Lung (tissue), 11 donors: ENCODE measurements at regions not wholly inside any gene's neighbourhood (a gene's known extent, or its start where the extent isn't known, plus 50 kb on each side); places are given as distances from the start of the nearest gene placed in this dataset.

Experiments
- ATAC-seq: fragments of 200-7000 bp; cut with Tn5 transposase; one replicate; pipeline ENCODE4 v1.9.1; 2020; ENCODE audit warnings: moderate number of reproducible peaks; ENCODE audit not compliant: insufficient read depth, low FRiP score
- DNase-seq, 3 donors: peaks; one replicate each; pipeline ENCODE4 v3.0.0-alpha.2; 2013 to 2017
- H3K27ac ChIP-seq, 2 donors: one replicate each; pipeline ENCODE4 v1.5.1; 2013; ENCODE audit warnings: mild to moderate bottlenecking in 2 of 2, moderate library complexity in 2 of 2, control low read depth in 1 of 2, inconsistent platforms in 1 of 2, low read depth in 1 of 2, low read length in 1 of 2
- H3K27me3 ChIP-seq, 3 donors: one replicate each; pipeline ENCODE4 v1.5.1; 2013; ENCODE audit warnings: low read length in 2 of 3; ENCODE audit not compliant: control insufficient read depth in 3 of 3, insufficient read depth in 3 of 3
- H3K36me3 ChIP-seq, 4 donors: one replicate each; pipeline ENCODE4 v1.5.1; 2013; ENCODE audit warnings: low read length in 4 of 4, mild to moderate bottlenecking in 1 of 4, moderate library complexity in 1 of 4; ENCODE audit not compliant: control insufficient read depth in 4 of 4, insufficient read depth in 4 of 4
- H3K4me1 ChIP-seq, 5 donors: one replicate each; pipeline ENCODE4 v1.5.1; 2013; ENCODE audit warnings: low read length in 5 of 5, mild to moderate bottlenecking in 2 of 5, moderate library complexity in 1 of 5; ENCODE audit not compliant: control insufficient read depth in 5 of 5, insufficient read depth in 5 of 5
- H3K4me3 ChIP-seq: one replicate; pipeline ENCODE4 v1.5.1; 2013; ENCODE audit warnings: mild to moderate bottlenecking, control low read depth, moderate library complexity
- H3K9ac ChIP-seq, 2 donors: one replicate each; pipeline ENCODE4 v1.5.1; 2013; ENCODE audit warnings: low read length in 2 of 2, control low read depth in 1 of 2; ENCODE audit not compliant: insufficient read depth in 1 of 2
- H3K9me3 ChIP-seq, 4 donors: one replicate each; pipeline ENCODE4 v1.5.1; 2013; ENCODE audit warnings: low read length in 3 of 4, mild to moderate bottlenecking in 1 of 4, moderate library complexity in 1 of 4; ENCODE audit not compliant: control insufficient read depth in 4 of 4, insufficient read depth in 3 of 4
- WGBS, 2 donors: extraction: QIAGEN DNeasy Blood & Tissue Kit; methylation state at CpG; one replicate each; pipeline ENCODE4 v1.1.7; 2013; 5-methylcytosine and 5-hydroxymethylcytosine counted together
- TF ChIP-seq, protein P1 (sequence below): IDR thresholded peaks from 2 replicates; pipeline ENCODE4 v1.5.1; 2012; ENCODE audit warnings: mild to moderate bottlenecking; ENCODE audit errors: control extremely low read depth, extremely low read depth
- donor health status: control.
- donor health status: control.
- donor health status: Bipolar disorder and iron deficiency.
- donor health status: healthy.
- donor health status: DM: yes; HTN: yes; CAD: no.

DNA sequence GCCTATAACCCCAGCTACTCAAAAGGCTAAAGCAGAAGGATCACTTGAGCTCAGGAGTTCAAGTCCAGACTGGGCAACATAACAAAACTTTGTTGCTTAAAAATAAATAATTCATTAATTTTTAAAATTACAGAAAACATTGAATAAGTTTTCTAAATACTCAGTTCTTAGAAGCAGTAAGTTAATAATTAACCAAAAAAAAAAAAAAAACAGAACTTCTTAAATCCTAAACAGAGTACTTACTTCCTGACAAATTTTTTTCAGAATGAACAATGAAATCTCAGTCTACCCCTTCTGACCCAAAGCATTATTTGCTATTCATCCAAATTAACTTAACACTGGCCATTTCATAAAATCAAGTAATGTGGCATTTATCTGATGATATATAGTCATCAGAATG is 65.4 kb upstream of the ARHGAP32 start:
- no peaks in the 10 kb centered on the region for H3K27me3 ChIP-seq
- no peak overlapping the region for H3K27ac ChIP-seq
- DNase-seq (no peak), ATAC-seq (no peak)
- TF ChIP-seq, protein P1, sequence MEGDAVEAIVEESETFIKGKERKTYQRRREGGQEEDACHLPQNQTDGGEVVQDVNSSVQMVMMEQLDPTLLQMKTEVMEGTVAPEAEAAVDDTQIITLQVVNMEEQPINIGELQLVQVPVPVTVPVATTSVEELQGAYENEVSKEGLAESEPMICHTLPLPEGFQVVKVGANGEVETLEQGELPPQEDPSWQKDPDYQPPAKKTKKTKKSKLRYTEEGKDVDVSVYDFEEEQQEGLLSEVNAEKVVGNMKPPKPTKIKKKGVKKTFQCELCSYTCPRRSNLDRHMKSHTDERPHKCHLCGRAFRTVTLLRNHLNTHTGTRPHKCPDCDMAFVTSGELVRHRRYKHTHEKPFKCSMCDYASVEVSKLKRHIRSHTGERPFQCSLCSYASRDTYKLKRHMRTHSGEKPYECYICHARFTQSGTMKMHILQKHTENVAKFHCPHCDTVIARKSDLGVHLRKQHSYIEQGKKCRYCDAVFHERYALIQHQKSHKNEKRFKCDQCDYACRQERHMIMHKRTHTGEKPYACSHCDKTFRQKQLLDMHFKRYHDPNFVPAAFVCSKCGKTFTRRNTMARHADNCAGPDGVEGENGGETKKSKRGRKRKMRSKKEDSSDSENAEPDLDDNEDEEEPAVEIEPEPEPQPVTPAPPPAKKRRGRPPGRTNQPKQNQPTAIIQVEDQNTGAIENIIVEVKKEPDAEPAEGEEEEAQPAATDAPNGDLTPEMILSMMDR: no peak
- no peaks in the 10 kb centered on the region for H3K36me3 ChIP-seq
- no peak overlapping the region for H3K9ac ChIP-seq
- peaks cover 0 to 5% (median 3%) of the 10 kb centered on the region in 5 donors for H3K4me1 ChIP-seq
- no peak overlapping the region for H3K4me3 ChIP-seq
- H3K9me3 ChIP-seq: no peaks in the 10 kb centered on the region

DNA sequence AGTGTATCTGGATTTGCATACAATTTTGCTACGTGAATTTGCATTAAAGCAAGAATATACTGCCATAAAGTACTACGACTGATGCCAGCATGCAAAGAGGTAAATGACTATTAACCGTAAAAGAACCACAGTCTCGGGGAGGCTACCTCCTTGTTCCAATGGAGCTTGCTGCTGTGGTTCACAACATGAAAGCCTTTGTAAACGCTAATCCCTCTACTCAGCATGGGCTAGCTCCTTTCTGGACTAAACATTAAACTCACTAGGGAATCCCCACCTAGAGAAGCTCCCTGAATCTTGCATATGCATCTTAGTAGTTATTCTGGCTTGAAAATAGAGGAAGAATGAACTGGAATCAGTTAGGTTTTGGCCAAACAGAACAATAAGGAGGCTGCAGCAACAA is 60.5 kb upstream of the ARHGAP32 start:
- Histone ChIP-seq H3K27ac (no peak overlapping the region), H3K27me3 (no peaks in the 10 kb centered on the region), H3K4me1 (peaks cover 0 to under 1% (median 0%) of the 10 kb centered on the region in 5 donors), H3K4me3 (no peak overlapping the region), H3K9me3 (no peaks in the 10 kb centered on the region), H3K36me3 (no peaks in the 10 kb centered on the region), H3K9ac (no peak overlapping the region)
- TF ChIP-seq, protein P1: no peak
- ATAC-seq: no peak
- WGBS, 2 donors: 82 to 86% methylated on average over 5 of the region's 5 CpGs
- DNase-seq: no peak

DNA sequence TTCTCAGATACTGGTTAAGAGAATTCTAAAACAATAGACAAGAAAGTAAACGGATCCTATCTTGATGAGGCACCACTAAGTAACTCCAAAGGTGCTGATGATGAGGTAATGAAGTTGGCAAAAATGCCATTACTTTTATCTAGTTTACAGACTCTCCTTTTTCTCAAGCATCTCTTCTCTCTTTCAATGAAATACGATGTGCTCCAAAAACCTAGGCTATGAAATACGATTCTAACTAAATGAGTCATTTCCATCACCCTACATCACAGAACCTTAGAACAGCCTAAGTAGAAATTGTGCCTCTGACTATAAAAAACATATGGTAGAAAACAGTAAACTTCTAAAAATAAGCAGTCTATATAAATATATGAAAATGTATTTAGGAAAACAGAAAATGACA is 58.9 kb upstream of the ARHGAP32 start:
- no peak overlapping the region for H3K4me3 ChIP-seq
- no peak overlapping the region for H3K9ac ChIP-seq
- no peak overlapping the region for H3K27ac ChIP-seq
- ATAC-seq (no peak), DNase-seq (no peak)
- H3K36me3 ChIP-seq: no peaks in the 10 kb centered on the region
- WGBS, 2 donors: 74 to 94% methylated on average over 3 of the region's 3 CpGs
- TF ChIP-seq, protein P1: no peak
- peaks cover 0 to 14% (median 0%) of the 10 kb centered on the region in 5 donors for H3K4me1 ChIP-seq
- no peaks in the 10 kb centered on the region for H3K9me3 ChIP-seq
- H3K27me3 ChIP-seq: no peaks in the 10 kb centered on the region

DNA sequence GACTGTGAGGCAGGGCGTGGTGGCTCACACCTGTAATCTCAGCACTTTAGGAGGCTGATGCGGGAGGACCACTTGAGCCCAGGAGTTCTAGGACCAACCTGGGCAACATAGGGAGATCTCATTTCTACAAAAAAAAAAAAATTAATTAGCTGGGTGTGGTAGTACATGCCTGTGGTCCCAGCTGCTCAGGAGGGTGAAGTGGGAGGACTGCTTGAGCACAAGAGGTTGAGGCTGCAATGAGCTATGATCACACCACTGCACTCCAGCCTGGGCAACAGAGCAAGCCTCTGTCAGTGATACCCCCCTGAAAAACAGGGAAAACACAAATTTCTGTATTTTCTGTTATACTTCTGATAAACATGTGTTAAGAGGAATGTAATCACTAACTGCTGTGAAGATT is 57.8 kb upstream of the ARHGAP32 start:
- Histone ChIP-seq H3K9me3 (no peaks in the 10 kb centered on the region), H3K36me3 (no peaks in the 10 kb centered on the region), H3K9ac (no peak overlapping the region), H3K4me3 (no peak overlapping the region), H3K4me1 (peaks cover 0 to 14% (median 0%) of the 10 kb centered on the region in 5 donors), H3K27me3 (no peaks in the 10 kb centered on the region), H3K27ac (no peak overlapping the region)
- 92 to 94% methylated on average over 2 of the region's 2 CpGs for WGBS, 2 donors
- DNase-seq: no peak
- ATAC-seq: no peak
- TF ChIP-seq, protein P1: no peak
